DOHH2 (cell line): ENCODE measurements at regions not wholly inside any gene's neighbourhood (a gene's known extent, or its start where the extent isn't known, plus 50 kb on each side); places are given as distances from the start of the nearest gene placed in this dataset.

Source experiments
- CTCF ChIP-seq: fragments of 200-600 bp; sonication (generic); IDR thresholded peaks from one replicate; pipeline ENCODE4 v1.5.1; 2014; ENCODE audit warnings: antibody characterized with exemption, mild to moderate bottlenecking, low read depth, low read length; ENCODE audit not compliant: poor library complexity, severe bottlenecking
- EZH2phosphoT487 ChIP-seq: fragments of 200-600 bp; sonication (generic); IDR thresholded peaks from 2 replicates; pipeline ENCODE4 v1.6.1; 2017; ENCODE audit warnings: borderline replicate concordance, mild to moderate bottlenecking, antibody characterized with exemption, low read length, moderate library complexity, mixed read lengths

DNA sequence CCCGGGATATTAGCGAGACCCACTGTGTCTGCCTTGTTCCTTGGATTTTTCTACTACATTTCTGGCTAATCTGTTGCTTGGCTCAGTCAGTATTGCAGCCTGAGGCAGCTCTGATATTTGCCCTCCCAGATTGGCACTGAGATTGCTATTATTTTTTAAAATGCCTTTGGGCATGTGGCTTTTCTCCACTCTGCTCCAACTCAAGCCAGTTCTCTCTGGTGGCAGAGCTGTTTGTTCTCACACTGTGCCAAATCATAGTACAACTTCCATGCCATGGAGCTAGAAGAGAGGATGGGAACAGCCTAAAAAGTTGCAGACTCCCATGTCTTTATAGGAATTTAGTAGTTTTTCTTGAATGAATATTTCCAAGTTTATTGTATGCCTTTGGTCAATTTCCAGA, 155.9 kb upstream of the ATP10B start:
- TF ChIP-seq CTCF: no peak
- TF ChIP-seq EZH2phosphoT487: no peak
